ENCODE measurements at regions not wholly inside any gene's neighbourhood (a gene's known extent, or its start where the extent isn't known, plus 50 kb on each side); places are given as distances from the start of the nearest gene placed in this dataset.

- Mint-ChIP-seq H3K36me3 (ENCODE audit: insufficient read depth, unreplicated experiment) (no peaks in the 10 kb centered on the region), H3K4me3 (ENCODE audit: low read depth, unreplicated experiment) (no peak overlapping the region), H3K4me1 (ENCODE audit: low read depth, unreplicated experiment) (no peaks in the 10 kb centered on the region), H3K9me3 (ENCODE audit: low read depth, unreplicated experiment) (no peaks in the 10 kb centered on the region), H3K27ac (ENCODE audit: unreplicated experiment) (no peak overlapping the region), H3K27me3 (ENCODE audit: unreplicated experiment) (no peaks in the 10 kb centered on the region)
- no TSS peak for BruUV-seq (replicated peaks)
- intact Hi-C loops (cut with micrococcal nuclease; ENCODE audit: unreplicated experiment) = no loop called here
- DNase-seq = no peak
- no peak for TF ChIP-seq CTCF (IDR thresholded peaks at IDR 0.05; ENCODE audit: unreplicated experiment)
- CTCF ChIA-PET = no interaction called here
Measured at GRCh38 chr5:98461485-98461884, 312.0 kb upstream of the RGMB start.

- H3K4me1 Mint-ChIP-seq (ENCODE audit: low read depth, unreplicated experiment) = no peaks in the 10 kb centered on the region
- BruUV-seq (replicated peaks) = no TSS peak
Measured at GRCh38 chr5:98463222-98463621, 310.2 kb upstream of the RGMB start.

GRCh38 chr5:98463676-98464075 lies 309.8 kb upstream of the RGMB start:
- intact Hi-C loops (cut with micrococcal nuclease; ENCODE audit: unreplicated experiment) = no loop called here
- no TSS peak for BruUV-seq (replicated peaks)
- DNase-seq = no peak
- no peaks in the 10 kb centered on the region for H3K4me1 Mint-ChIP-seq (ENCODE audit: low read depth, unreplicated experiment)
- H3K36me3 Mint-ChIP-seq (ENCODE audit: insufficient read depth, unreplicated experiment) = no peaks in the 10 kb centered on the region
- no peak overlapping the region for H3K4me3 Mint-ChIP-seq (ENCODE audit: low read depth, unreplicated experiment)
- H3K27ac Mint-ChIP-seq (ENCODE audit: unreplicated experiment) = no peak overlapping the region
- TF ChIP-seq CTCF (IDR thresholded peaks at IDR 0.05; ENCODE audit: unreplicated experiment) = no peak
- H3K27me3 Mint-ChIP-seq (ENCODE audit: unreplicated experiment) = no peaks in the 10 kb centered on the region
- CTCF ChIA-PET = interaction anchor here (0.6 kb wide), 1 partner anchor 1358 kb away, joined by 3 read pairs; no protein-coding TSS in a partner anchor
- H3K9me3 Mint-ChIP-seq (ENCODE audit: low read depth, unreplicated experiment) = no peaks in the 10 kb centered on the region

More at GRCh38 chr5:98463222-98463621, 310.2 kb upstream of the RGMB start:
- Mint-ChIP-seq H3K9me3 (ENCODE audit: low read depth, unreplicated experiment) (no peaks in the 10 kb centered on the region), H3K27ac (ENCODE audit: unreplicated experiment) (no peak overlapping the region), H3K4me3 (ENCODE audit: low read depth, unreplicated experiment) (no peak overlapping the region), H3K27me3 (ENCODE audit: unreplicated experiment) (no peaks in the 10 kb centered on the region), H3K36me3 (ENCODE audit: insufficient read depth, unreplicated experiment) (no peaks in the 10 kb centered on the region)
- intact Hi-C loops (cut with micrococcal nuclease; ENCODE audit: unreplicated experiment) = no loop called here
- no peak for DNase-seq
- no peak for TF ChIP-seq CTCF (IDR thresholded peaks at IDR 0.05; ENCODE audit: unreplicated experiment)
- CTCF ChIA-PET = interaction anchor here (0.6 kb wide), 1 partner anchor 1358 kb away, joined by 3 read pairs; no protein-coding TSS in a partner anchor

GRCh38 chr5:98464737-98465330 lies 308.6 kb upstream of the RGMB start:
- H3K4me3 Mint-ChIP-seq (ENCODE audit: low read depth, unreplicated experiment) = no peak overlapping the region
- H3K27me3 Mint-ChIP-seq (ENCODE audit: unreplicated experiment) = no peaks in the 10 kb centered on the region
- no peak for TF ChIP-seq CTCF (IDR thresholded peaks at IDR 0.05; ENCODE audit: unreplicated experiment)
- no peak for DNase-seq
- H3K36me3 Mint-ChIP-seq (ENCODE audit: insufficient read depth, unreplicated experiment) = no peaks in the 10 kb centered on the region
- H3K4me1 Mint-ChIP-seq (ENCODE audit: low read depth, unreplicated experiment) = no peaks in the 10 kb centered on the region
- CTCF ChIA-PET = no interaction called here
- no peaks in the 10 kb centered on the region for H3K9me3 Mint-ChIP-seq (ENCODE audit: low read depth, unreplicated experiment)
- H3K27ac Mint-ChIP-seq (ENCODE audit: unreplicated experiment) = no peak overlapping the region
- BruUV-seq (replicated peaks) = no TSS peak
- intact Hi-C loops (cut with micrococcal nuclease; ENCODE audit: unreplicated experiment) = no loop called here
